ENCODE measurements at regions not wholly inside any gene's neighbourhood (a gene's known extent, or its start where the extent isn't known, plus 50 kb on each side); places are given as distances from the start of the nearest gene placed in this dataset.
"Not testable (repeated sequence)": the region's sequence is repeated elsewhere in the genome, so short reads cannot be mapped to it uniquely, and the experiment has no call there.

GRCh38 chr16:9627427-9627826, 536.0 kb downstream of the HAPSTR1 start:
- H3K4me1 Mint-ChIP-seq (ENCODE audit: low read depth in 2 of 2), result no peaks in the 10 kb centered on the region
- peaks cover 0 to 5% of the 10 kb centered on the region in 2 donors for H3K9me3 Mint-ChIP-seq
- H3K27me3 Mint-ChIP-seq, result no peaks in the 10 kb centered on the region
- no peak overlapping the region for H3K4me3 Mint-ChIP-seq
- no peaks in the 10 kb centered on the region for H3K36me3 Mint-ChIP-seq (ENCODE audit: insufficient read depth)
- no peak overlapping the region for H3K27ac Mint-ChIP-seq
- ATAC-seq (replicated peaks) (no peak), DNase-seq (no peak)

DNA sequence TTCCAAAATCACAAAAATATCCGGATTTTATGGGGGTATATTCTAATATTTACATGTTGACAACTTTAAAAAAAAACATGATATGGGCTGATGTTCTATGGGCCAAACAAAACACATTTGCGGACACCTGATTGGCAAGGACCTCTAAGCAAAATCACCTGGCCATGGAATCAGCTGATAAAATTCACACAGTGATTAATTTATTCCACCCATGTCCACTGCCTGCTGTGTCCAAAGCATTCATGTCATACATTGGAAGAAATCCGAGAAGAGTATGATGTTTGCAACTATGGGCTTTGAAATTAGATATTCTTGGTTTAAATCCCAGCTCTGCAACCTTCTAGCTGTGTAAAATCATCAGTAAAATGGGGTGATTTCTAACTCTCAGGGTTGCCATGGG, 538.7 kb downstream of the HAPSTR1 start:
- Mint-ChIP-seq H3K36me3 (ENCODE audit: insufficient read depth) (peaks cover 3% of the 10 kb centered on the region), H3K27ac (no peak overlapping the region), H3K9me3 (peaks cover 7 to 9% of the 10 kb centered on the region in 2 donors), H3K4me1 (ENCODE audit: low read depth in 2 of 2) (no peaks in the 10 kb centered on the region), H3K27me3 (no peaks in the 10 kb centered on the region), H3K4me3 (no peak overlapping the region)
- DNase-seq (no peak), ATAC-seq (replicated peaks) (no peak)

DNA sequence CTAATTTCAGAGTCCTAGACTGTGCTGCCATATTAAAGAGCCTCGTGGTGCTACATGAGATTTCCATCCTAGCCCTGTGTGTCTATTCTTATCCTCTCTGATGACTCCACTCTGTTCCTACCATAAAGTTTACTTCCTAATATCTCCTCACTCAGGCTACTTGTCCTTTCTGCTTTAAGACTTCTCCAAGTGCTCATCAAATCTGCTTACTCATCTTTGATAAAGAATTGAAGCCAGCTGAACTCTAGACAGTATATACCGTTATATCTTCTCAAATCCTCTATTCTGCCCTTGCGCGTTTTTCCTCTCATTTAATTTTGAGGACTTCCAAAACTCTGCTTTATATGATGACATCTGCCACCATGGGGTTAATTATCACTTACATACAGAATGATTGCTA, 539.5 kb downstream of the HAPSTR1 start:
- DNase-seq, result no peak
- no peak for ATAC-seq (replicated peaks)
- H3K9me3 Mint-ChIP-seq, result peaks cover 7 to 9% of the 10 kb centered on the region in 2 donors

GRCh38 chr16:9633844-9634243, 542.4 kb downstream of the HAPSTR1 start:
- DNase-seq (no peak), ATAC-seq (replicated peaks) (no peak)
- peaks cover 3% of the 10 kb centered on the region for H3K36me3 Mint-ChIP-seq (ENCODE audit: insufficient read depth)
- H3K27ac Mint-ChIP-seq, result no peak overlapping the region
- H3K9me3 Mint-ChIP-seq, result peaks cover 7 to 9% of the 10 kb centered on the region in 2 donors
- no peaks in the 10 kb centered on the region for H3K27me3 Mint-ChIP-seq
- H3K4me3 Mint-ChIP-seq, result no peak overlapping the region
- H3K4me1 Mint-ChIP-seq (ENCODE audit: low read depth in 2 of 2), result no peaks in the 10 kb centered on the region

More for the DNA sequence above, 539.5 kb downstream of the HAPSTR1 start:
- Mint-ChIP-seq H3K4me1 (ENCODE audit: low read depth in 2 of 2) (no peaks in the 10 kb centered on the region), H3K4me3 (no peak overlapping the region), H3K36me3 (ENCODE audit: insufficient read depth) (peaks cover 3% of the 10 kb centered on the region), H3K27me3 (no peaks in the 10 kb centered on the region), H3K27ac (no peak overlapping the region)

- not testable (repeated sequence) for H3K9me3 Mint-ChIP-seq; H3K27me3 Mint-ChIP-seq; H3K4me1 Mint-ChIP-seq (ENCODE audit: low read depth in 2 of 2); H3K36me3 Mint-ChIP-seq (ENCODE audit: insufficient read depth); H3K4me3 Mint-ChIP-seq; DNase-seq; H3K27ac Mint-ChIP-seq; ATAC-seq (replicated peaks)
Measured at GRCh38 chr16:9635150-9635720, 543.8 kb downstream of the HAPSTR1 start.

DNA sequence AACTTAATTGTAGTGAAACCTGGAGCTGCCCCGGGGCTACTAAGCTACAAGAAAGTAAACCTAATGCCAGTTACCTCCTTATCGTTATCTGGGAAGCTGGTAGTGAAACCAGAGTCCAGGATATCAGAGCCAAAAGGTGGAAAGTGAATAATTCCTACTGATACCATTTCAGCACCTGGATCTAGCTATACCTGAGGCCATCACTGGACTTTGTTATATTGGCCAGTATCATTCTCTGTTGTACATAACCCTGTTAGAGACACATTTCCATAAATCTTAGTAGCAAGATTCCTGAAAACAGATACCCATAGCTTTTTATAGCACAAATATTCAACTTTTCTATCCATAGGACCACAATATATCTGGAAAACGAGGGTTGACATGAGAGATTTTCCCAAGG, 538.0 kb downstream of the GRIN2A start:
- Mint-ChIP-seq H3K4me3 (no peak overlapping the region), H3K27me3 (no peaks in the 10 kb centered on the region), H3K9me3 (no peaks in the 10 kb centered on the region), H3K27ac (no peak overlapping the region), H3K4me1 (ENCODE audit: low read depth in 2 of 2) (no peaks in the 10 kb centered on the region), H3K36me3 (ENCODE audit: insufficient read depth) (no peaks in the 10 kb centered on the region)
- no peak for ATAC-seq (replicated peaks)
- no peak for DNase-seq

DNA sequence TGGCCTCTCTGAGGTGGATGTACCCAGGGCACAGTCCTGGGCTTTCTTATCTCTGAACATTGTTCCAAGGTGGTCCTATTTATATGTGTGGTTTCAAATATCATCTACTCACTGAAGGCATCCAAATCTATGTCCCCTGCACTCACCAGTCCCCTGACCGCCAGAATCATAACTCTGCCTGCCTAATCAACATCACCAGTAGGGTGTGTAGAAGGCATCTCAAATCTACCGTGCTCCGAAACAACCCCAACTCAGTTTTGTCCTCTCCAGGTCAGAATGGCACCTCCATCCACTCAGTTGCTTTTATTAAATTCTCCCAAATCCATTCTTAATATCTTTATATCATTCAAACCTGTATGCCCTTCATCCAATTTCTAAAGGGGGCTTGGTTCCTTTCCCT, 536.3 kb downstream of the GRIN2A start:
- Mint-ChIP-seq H3K4me3 (no peak overlapping the region), H3K36me3 (ENCODE audit: insufficient read depth) (no peaks in the 10 kb centered on the region), H3K27me3 (no peaks in the 10 kb centered on the region), H3K4me1 (ENCODE audit: low read depth in 2 of 2) (no peaks in the 10 kb centered on the region), H3K27ac (no peak overlapping the region), H3K9me3 (no peaks in the 10 kb centered on the region)
- ATAC-seq (replicated peaks), result no peak
- no peak for DNase-seq

GRCh38 chr16:9647981-9648701, 534.1 kb downstream of the GRIN2A start:
- DNase-seq (no peak), ATAC-seq (replicated peaks) (no peak)
- Mint-ChIP-seq H3K4me3 (no peak overlapping the region), H3K27me3 (no peaks in the 10 kb centered on the region), H3K9me3 (peaks cover 0 to 1% of the 10 kb centered on the region in 2 donors), H3K4me1 (ENCODE audit: low read depth in 2 of 2) (no peaks in the 10 kb centered on the region), H3K27ac (no peak overlapping the region), H3K36me3 (ENCODE audit: insufficient read depth) (no peaks in the 10 kb centered on the region)

DNA sequence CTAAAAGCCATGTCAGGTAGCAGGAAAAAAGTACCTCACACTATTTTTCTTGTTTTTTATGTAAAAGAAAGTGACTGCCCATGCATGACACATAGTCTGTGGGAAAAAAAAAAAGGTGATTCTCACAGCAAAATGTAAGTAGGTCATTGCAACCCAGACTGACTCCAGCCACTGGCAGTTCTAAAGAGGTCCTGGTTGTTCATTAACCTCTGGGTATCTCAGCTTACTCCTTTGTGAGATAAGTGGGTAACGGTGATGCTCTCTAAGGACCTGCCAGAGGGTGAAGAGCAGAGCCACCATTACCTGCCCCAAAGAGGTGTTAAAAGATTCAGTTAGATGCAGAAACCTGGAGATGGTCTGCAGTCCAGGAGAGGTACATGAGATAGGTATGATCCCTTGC, 531.9 kb downstream of the GRIN2A start:
- no peak for DNase-seq
- H3K9me3 Mint-ChIP-seq, result peaks cover 0 to 1% of the 10 kb centered on the region in 2 donors

GRCh38 chr16:9655051-9655450, 527.2 kb downstream of the GRIN2A start:
- Mint-ChIP-seq H3K4me1 (ENCODE audit: low read depth in 2 of 2) (no peaks in the 10 kb centered on the region), H3K9me3 (peaks cover 3 to 7% of the 10 kb centered on the region in 2 donors), H3K27me3 (no peaks in the 10 kb centered on the region), H3K27ac (no peak overlapping the region), H3K4me3 (no peak overlapping the region), H3K36me3 (ENCODE audit: insufficient read depth) (no peaks in the 10 kb centered on the region)
- ATAC-seq (replicated peaks) (no peak), DNase-seq (no peak)

More for the DNA sequence above, 531.9 kb downstream of the GRIN2A start:
- Mint-ChIP-seq H3K4me1 (ENCODE audit: low read depth in 2 of 2) (no peaks in the 10 kb centered on the region), H3K36me3 (ENCODE audit: insufficient read depth) (no peaks in the 10 kb centered on the region), H3K4me3 (no peak overlapping the region), H3K27ac (no peak overlapping the region), H3K27me3 (no peaks in the 10 kb centered on the region)
- ATAC-seq (replicated peaks), result no peak

DNA sequence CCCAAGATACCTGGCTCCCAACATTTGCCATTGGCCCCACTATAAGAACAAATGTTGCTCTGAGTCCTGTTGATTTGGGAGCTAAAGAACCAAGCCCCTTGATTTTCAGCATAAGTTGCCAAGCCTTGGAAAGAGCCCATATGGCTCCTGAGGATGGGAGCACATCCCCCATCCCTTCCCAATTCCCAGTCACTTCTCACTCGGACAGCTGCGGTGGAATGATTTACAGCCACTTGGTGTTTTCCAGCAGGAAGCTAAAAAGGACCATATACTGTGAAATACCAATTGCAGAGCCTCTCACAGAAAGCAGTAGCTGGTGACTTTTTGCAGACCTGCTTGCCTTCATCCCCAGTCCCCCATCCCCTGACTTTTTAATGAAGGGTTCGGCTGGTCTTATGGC, 524.6 kb downstream of the GRIN2A start:
- Mint-ChIP-seq H3K4me3 (no peak overlapping the region), H3K9me3 (peaks cover 2 to 7% of the 10 kb centered on the region in 2 donors), H3K27me3 (no peaks in the 10 kb centered on the region), H3K27ac (no peak overlapping the region), H3K4me1 (ENCODE audit: low read depth in 2 of 2) (no peaks in the 10 kb centered on the region), H3K36me3 (ENCODE audit: insufficient read depth) (no peaks in the 10 kb centered on the region)
- DNase-seq (no peak), ATAC-seq (replicated peaks) (no peak)

DNA sequence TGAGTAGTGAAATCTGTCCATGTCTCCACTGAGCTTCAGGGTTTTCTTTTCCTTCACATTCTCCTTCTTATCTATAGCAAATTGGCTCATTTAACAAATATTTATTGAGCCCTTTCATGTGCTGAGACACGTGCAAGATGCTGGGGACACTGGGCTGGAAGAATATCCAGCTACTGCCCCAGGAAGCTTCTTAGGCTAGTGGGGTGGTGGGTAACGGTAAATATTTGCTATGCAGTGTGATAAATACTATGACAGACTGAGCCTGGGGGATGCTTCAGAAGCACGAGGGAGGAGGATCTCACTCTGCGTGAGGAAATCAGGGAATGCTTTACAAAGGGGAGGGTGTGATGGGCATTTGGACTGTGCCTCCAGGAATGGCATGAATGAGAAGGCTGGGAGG, 524.1 kb downstream of the GRIN2A start:
- H3K27me3 Mint-ChIP-seq, result no peaks in the 10 kb centered on the region
- DNase-seq (no peak), ATAC-seq (replicated peaks) (no peak)
- no peaks in the 10 kb centered on the region for H3K36me3 Mint-ChIP-seq (ENCODE audit: insufficient read depth)
- H3K4me3 Mint-ChIP-seq, result no peak overlapping the region
- no peaks in the 10 kb centered on the region for H3K4me1 Mint-ChIP-seq (ENCODE audit: low read depth in 2 of 2)
- H3K9me3 Mint-ChIP-seq, result peaks cover 2 to 7% of the 10 kb centered on the region in 2 donors
- H3K27ac Mint-ChIP-seq, result no peak overlapping the region

DNA sequence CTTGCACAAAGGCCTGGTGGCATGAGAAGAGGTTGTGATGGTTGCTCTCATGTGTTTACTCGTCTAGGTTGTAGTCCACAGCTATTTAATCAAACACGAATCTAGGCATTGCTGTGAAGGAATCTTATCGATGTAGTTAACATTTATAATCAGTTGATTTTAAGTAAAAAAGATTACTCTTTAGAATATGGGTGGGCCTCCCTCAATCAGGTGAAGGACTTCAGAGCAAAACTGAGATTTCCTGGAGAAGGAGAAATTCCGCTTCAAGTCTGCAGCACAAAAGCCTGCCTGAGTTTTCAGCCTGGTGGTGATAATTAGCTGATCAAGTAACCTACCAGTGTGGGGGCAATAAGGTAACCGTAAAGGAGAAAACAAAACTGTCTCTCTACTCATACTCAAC, 523.6 kb downstream of the GRIN2A start:
- H3K4me3 Mint-ChIP-seq, result no peak overlapping the region
- ATAC-seq (replicated peaks), result no peak
- no peak for DNase-seq
- H3K36me3 Mint-ChIP-seq (ENCODE audit: insufficient read depth), result no peaks in the 10 kb centered on the region
- H3K9me3 Mint-ChIP-seq, result peaks cover 2 to 7% of the 10 kb centered on the region in 2 donors
- H3K27ac Mint-ChIP-seq, result no peak overlapping the region
- H3K27me3 Mint-ChIP-seq, result no peaks in the 10 kb centered on the region
- H3K4me1 Mint-ChIP-seq (ENCODE audit: low read depth in 2 of 2), result no peaks in the 10 kb centered on the region

GRCh38 chr16:9660898-9661297, 521.3 kb downstream of the GRIN2A start:
- Mint-ChIP-seq H3K9me3 (peaks cover 2 to 7% of the 10 kb centered on the region in 2 donors), H3K36me3 (ENCODE audit: insufficient read depth) (no peaks in the 10 kb centered on the region), H3K4me1 (ENCODE audit: low read depth in 2 of 2) (no peaks in the 10 kb centered on the region), H3K4me3 (no peak overlapping the region), H3K27ac (no peak overlapping the region), H3K27me3 (no peaks in the 10 kb centered on the region)
- no peak for ATAC-seq (replicated peaks)
- no peak for DNase-seq
